ENCODE measurements at regions not wholly inside any gene's neighbourhood (a gene's known extent, or its start where the extent isn't known, plus 50 kb on each side); places are given as distances from the start of the nearest gene placed in this dataset.

DNA sequence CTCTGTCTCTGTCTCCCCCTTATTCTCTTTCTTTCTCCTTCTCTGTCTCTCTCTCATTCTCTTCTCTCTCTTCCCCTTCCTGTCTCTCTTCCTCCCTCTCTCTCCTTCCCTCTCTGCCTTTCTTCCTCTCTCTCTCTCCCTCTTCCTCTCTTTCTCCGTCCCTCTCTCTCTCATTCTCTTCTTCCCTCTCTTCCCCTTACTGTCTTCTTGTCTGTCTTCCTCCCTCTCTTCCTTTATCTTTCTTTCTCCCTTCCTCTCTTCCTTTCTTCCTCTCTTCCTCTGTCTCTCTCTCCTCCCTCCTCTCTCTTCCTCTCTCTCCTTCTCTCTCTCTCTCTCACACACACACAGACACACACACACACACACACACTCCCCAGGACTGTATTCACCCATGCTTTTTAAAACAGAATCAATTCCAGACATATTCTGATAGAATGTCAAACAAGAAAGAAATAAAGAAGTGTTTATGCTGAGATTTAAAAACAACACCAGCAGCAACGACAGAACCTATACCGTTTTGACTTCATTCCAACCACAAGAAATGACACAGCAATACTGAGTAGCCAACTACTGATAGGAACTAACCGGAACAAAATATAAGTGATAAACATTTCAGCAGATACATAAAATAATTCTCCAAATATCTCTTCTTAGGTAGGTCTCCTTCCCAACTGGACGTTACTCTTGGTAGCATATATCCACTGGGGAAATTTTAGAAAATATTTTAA, 296.7 kb downstream of the ASMT start:
- H3K4me3 ChIP-seq (ENCODE audit: low read depth, low read length): no peak overlapping the region
- DNase-seq (ENCODE audit: low read depth): no peak
- TF ChIP-seq, protein P1, sequence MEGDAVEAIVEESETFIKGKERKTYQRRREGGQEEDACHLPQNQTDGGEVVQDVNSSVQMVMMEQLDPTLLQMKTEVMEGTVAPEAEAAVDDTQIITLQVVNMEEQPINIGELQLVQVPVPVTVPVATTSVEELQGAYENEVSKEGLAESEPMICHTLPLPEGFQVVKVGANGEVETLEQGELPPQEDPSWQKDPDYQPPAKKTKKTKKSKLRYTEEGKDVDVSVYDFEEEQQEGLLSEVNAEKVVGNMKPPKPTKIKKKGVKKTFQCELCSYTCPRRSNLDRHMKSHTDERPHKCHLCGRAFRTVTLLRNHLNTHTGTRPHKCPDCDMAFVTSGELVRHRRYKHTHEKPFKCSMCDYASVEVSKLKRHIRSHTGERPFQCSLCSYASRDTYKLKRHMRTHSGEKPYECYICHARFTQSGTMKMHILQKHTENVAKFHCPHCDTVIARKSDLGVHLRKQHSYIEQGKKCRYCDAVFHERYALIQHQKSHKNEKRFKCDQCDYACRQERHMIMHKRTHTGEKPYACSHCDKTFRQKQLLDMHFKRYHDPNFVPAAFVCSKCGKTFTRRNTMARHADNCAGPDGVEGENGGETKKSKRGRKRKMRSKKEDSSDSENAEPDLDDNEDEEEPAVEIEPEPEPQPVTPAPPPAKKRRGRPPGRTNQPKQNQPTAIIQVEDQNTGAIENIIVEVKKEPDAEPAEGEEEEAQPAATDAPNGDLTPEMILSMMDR (IDR thresholded peaks at IDR 0.05; ENCODE audit: insufficient read depth, low read depth, low read length): no peak

- DNase-seq (ENCODE audit: low read depth): no peak
- no peak overlapping the region for H3K4me3 ChIP-seq (ENCODE audit: low read depth, low read length)
- TF ChIP-seq, protein P1 (IDR thresholded peaks at IDR 0.05; ENCODE audit: insufficient read depth, low read depth, low read length): no peak
Measured at GRCh38 chrX:1912193-1912592, 297.3 kb downstream of the ASMT start.

- H3K4me3 ChIP-seq (ENCODE audit: low read depth, low read length): no peak overlapping the region
- TF ChIP-seq, protein P1 (IDR thresholded peaks at IDR 0.05; ENCODE audit: insufficient read depth, low read depth, low read length): no peak
- no peak for DNase-seq (ENCODE audit: low read depth)
Measured at GRCh38 chrX:1914606-1915365, 299.9 kb downstream of the ASMT start.

GRCh38 chrX:1918780-1919179, 303.9 kb downstream of the ASMT start:
- no peak overlapping the region for H3K4me3 ChIP-seq (ENCODE audit: low read depth, low read length)
- no peak for DNase-seq (ENCODE audit: low read depth)
- TF ChIP-seq, protein P1 (IDR thresholded peaks at IDR 0.05; ENCODE audit: insufficient read depth, low read depth, low read length): no peak

DNA sequence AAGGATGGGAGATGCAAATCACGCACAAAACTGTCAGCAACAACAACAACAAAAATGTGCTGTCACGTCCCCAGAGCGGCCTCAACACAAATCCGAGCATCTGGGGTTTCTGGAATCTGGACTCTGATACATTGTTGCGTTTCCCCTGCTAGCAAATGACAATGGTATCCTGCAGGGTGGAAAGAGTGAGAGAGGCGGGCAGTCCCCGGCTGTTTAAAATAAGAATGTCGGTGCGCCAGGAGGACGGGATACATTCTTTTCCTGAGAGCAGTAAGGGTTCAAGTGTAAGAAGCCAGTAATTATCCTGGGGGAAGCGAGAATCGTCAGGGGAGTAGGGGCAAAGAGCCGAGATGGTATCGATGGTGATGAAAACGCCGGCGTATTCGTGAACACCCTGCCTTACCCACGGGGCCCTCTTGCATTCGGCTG, 310.2 kb downstream of the ASMT start:
- TF ChIP-seq, protein P1 (IDR thresholded peaks at IDR 0.05; ENCODE audit: insufficient read depth, low read depth, low read length): no peak

DNA sequence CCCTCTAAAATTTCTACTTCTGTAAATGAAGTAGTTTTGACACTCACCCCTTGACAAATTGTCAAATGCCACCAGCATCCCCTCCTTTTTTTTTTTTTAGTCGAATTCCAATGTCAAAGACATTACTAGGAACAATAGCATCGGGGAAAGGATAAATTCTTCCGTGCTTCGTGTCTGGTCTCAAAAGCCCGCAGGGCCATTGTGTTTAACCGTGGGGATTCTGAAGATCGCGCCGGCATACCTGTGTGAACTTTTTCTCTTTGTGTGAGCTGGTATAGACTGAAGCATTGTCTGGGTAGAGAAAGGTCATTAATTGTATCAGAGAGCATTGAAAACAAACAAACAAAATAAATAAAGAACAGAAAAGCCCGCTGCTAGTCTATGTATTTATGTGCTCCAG, 313.9 kb downstream of the ASMT start:
- no peak for DNase-seq (ENCODE audit: low read depth)
- TF ChIP-seq, protein P1 (IDR thresholded peaks at IDR 0.05; ENCODE audit: insufficient read depth, low read depth, low read length): no peak
- H3K4me3 ChIP-seq (ENCODE audit: low read depth, low read length): no peak overlapping the region

More for the DNA sequence above, 310.2 kb downstream of the ASMT start:
- DNase-seq (ENCODE audit: low read depth): no peak
- no peak overlapping the region for H3K4me3 ChIP-seq (ENCODE audit: low read depth, low read length)
